Uterus (tissue), 3 donors: ENCODE measurements at regions not wholly inside any gene's neighbourhood (a gene's known extent, or its start where the extent isn't known, plus 50 kb on each side); places are given as distances from the start of the nearest gene placed in this dataset.

Experiments used
- DNase-seq, 2 donors: peaks; one replicate each; pipeline ENCODE4 v3.0.0-alpha.2; 2019 to 2020
- H3K27ac ChIP-seq, 2 donors: fragments of 200-600 bp; sonication (generic); 1 replicate in 1 of 2; 2 replicates in 1 of 2; pipeline ENCODE4 v1.5.1; 2016 to 2018
- H3K27me3 ChIP-seq, 2 donors: fragments of 200-600 bp; sonication (generic); one replicate each; pipeline ENCODE4 v1.5.1; 2018 to 2019; ENCODE audit warnings: control low read depth in 1 of 2
- H3K36me3 ChIP-seq, 2 donors: fragments of 200-600 bp; sonication (generic); one replicate each; pipeline ENCODE4 v1.5.1; 2019; ENCODE audit warnings: control low read depth in 1 of 2
- H3K4me1 ChIP-seq, 2 donors: fragments of 200-600 bp; sonication (generic); one replicate each; pipeline ENCODE4 v1.5.1; 2018 to 2019; ENCODE audit warnings: control low read depth in 1 of 2
- H3K4me3 ChIP-seq, 2 donors: fragments of 200-600 bp; sonication (generic); 1 replicate in 1 of 2; 2 replicates in 1 of 2; pipeline ENCODE4 v1.5.1; 2018 to 2019; ENCODE audit warnings: mild to moderate bottlenecking in 1 of 2
- H3K9me3 ChIP-seq, 2 donors: fragments of 200-600 bp; sonication (generic); one replicate each; pipeline ENCODE4 v1.5.1; 2019; ENCODE audit warnings: control low read depth in 1 of 2
- CTCF ChIP-seq, 4 experiments: fragments of 200-600 bp in 2 of 4; fragments of 450-650 bp in 2 of 4; sonication (generic) in 2 of 4; IDR thresholded peaks; one replicate each; pipeline ENCODE4 v1.5.1; 2016 to 2019; ENCODE audit warnings: antibody characterized with exemption in 4 of 4, mild to moderate bottlenecking in 2 of 4, moderate library complexity in 1 of 4
- POLR2A ChIP-seq, 2 donors: fragments of 450-650 bp; IDR thresholded peaks; one replicate each; pipeline ENCODE4 v1.6.1; 2016; ENCODE audit warnings: antibody characterized with exemption in 2 of 2, mild to moderate bottlenecking in 1 of 2, moderate library complexity in 1 of 2
- intact Hi-C: fragments of 100-400 bp; cut with DNase I; formaldehyde crosslinking; loops from one replicate; pipeline ENCODE4 v1.15.1; 2023; ENCODE audit warnings: low total_unique reads
- donor health status: DM: yes; HTN: yes; CAD: no.

DNA sequence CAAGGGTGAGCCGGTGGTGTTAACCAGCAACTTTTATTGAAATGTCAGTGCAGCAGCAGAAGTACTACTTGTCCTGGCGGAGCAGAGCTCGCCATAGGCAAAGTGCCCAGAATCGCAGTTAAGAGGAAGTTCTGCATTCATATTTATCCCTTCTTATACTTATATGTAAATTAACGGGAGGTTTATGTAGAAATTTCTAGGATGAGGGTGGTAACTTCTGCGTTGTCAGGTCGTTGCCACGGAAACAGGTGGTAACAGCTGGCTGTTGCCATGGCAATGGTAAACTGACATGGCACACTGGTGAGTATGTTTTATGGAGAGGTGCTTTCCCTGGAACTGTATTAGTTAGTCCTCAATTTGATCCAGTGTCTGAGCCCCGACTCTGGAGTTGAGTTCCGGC lies 2494.9 kb upstream of the PCDH20 start:
- Histone ChIP-seq H3K4me1 (no peaks in the 10 kb centered on the region), H3K9me3 (no peaks in the 10 kb centered on the region), H3K4me3 (no peak overlapping the region), H3K27ac (no peak overlapping the region), H3K36me3 (no peaks in the 10 kb centered on the region), H3K27me3 (no peaks in the 10 kb centered on the region)
- intact Hi-C loops = no loop called here
- TF ChIP-seq POLR2A (IDR thresholded peaks at IDR 0.05) = no peak
- no peak for TF ChIP-seq CTCF (IDR thresholded peaks at IDR 0.05)
- DNase-seq = no peak

- Histone ChIP-seq H3K36me3 (no peaks in the 10 kb centered on the region), H3K27ac (no peak overlapping the region), H3K27me3 (no peaks in the 10 kb centered on the region), H3K9me3 (no peaks in the 10 kb centered on the region), H3K4me3 (no peak overlapping the region), H3K4me1 (no peaks in the 10 kb centered on the region)
- intact Hi-C loops = no loop called here
- DNase-seq = no peak
- no peak for TF ChIP-seq CTCF (IDR thresholded peaks at IDR 0.05)
- no peak for TF ChIP-seq POLR2A (IDR thresholded peaks at IDR 0.05)
Observed at GRCh38 chr13:63909726-63910375, 2494.2 kb upstream of the PCDH20 start.

DNA sequence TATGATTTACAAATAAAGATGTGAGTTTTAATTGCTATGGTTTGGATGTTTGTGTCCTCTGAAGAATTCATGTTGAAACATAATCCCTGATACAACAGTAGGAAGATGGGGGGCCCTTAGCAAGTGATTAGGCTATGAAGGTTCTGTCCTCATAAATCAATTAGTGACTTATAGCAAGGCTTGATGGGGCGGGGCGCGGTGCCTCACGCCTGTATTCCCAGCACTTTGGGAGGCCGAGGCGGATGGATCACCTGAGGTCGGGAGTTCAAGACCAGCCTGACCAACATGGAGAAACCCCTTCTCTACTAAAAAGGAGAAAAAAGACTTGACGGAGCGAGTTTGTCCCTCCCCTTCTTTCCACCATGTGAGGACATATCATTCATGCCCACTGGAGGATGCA lies 2486.5 kb upstream of the PCDH20 start:
- no peak for DNase-seq
- Histone ChIP-seq H3K4me3 (no peak overlapping the region), H3K36me3 (no peaks in the 10 kb centered on the region), H3K27me3 (no peaks in the 10 kb centered on the region), H3K9me3 (no peaks in the 10 kb centered on the region), H3K27ac (no peak overlapping the region), H3K4me1 (no peaks in the 10 kb centered on the region)
- no peak for TF ChIP-seq POLR2A (IDR thresholded peaks at IDR 0.05)
- TF ChIP-seq CTCF (IDR thresholded peaks at IDR 0.05) = no peak
- intact Hi-C loops = no loop called here

DNA sequence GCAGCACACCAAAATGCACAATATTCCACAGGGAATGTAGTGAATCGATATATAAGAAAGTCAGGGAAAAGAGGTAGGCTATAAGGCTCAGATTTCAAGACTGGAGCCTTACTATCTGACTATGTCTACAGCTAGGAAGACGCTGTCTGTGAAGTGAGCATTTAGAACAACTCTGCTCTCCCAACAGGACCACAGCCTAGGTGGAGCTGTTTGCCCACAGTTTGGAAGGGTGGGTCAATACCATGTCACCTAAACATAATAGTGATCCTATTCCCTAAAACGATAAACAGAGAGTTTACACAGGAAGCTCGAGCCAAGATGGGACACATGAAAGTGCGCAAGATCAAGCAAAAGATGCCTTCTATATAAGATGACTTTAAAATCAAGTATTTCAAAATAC lies 2486.0 kb upstream of the PCDH20 start:
- TF ChIP-seq POLR2A (IDR thresholded peaks at IDR 0.05) = no peak
- TF ChIP-seq CTCF (IDR thresholded peaks at IDR 0.05) = no peak

GRCh38 chr13:63900406-63900805 lies 2484.8 kb upstream of the PCDH20 start:
- no peak for DNase-seq
- no peak for TF ChIP-seq CTCF (IDR thresholded peaks at IDR 0.05)
- TF ChIP-seq POLR2A (IDR thresholded peaks at IDR 0.05) = no peak
- H3K36me3 ChIP-seq = no peaks in the 10 kb centered on the region
- no peaks in the 10 kb centered on the region for H3K27me3 ChIP-seq
- H3K4me1 ChIP-seq = no peaks in the 10 kb centered on the region
- no peaks in the 10 kb centered on the region for H3K9me3 ChIP-seq
- no peak overlapping the region for H3K27ac ChIP-seq
- H3K4me3 ChIP-seq = no peak overlapping the region
- intact Hi-C loops = no loop called here

More for the DNA sequence above, 2486.0 kb upstream of the PCDH20 start:
- no peak for DNase-seq
- H3K27me3 ChIP-seq = no peaks in the 10 kb centered on the region
- no peaks in the 10 kb centered on the region for H3K4me1 ChIP-seq
- no peaks in the 10 kb centered on the region for H3K9me3 ChIP-seq
- no peaks in the 10 kb centered on the region for H3K36me3 ChIP-seq
- no peak overlapping the region for H3K27ac ChIP-seq
- intact Hi-C loops = no loop called here
- no peak overlapping the region for H3K4me3 ChIP-seq
